Umbilical cord (tissue), 1 donor: ENCODE measurements at regions not wholly inside any gene's neighbourhood (a gene's known extent, or its start where the extent isn't known, plus 50 kb on each side); places are given as distances from the start of the nearest gene placed in this dataset.

Experiments
- DNase-seq: peaks from one replicate; pipeline ENCODE4 v3.0.0-alpha.2; 2015; ENCODE audit warnings: low spot score

DNA sequence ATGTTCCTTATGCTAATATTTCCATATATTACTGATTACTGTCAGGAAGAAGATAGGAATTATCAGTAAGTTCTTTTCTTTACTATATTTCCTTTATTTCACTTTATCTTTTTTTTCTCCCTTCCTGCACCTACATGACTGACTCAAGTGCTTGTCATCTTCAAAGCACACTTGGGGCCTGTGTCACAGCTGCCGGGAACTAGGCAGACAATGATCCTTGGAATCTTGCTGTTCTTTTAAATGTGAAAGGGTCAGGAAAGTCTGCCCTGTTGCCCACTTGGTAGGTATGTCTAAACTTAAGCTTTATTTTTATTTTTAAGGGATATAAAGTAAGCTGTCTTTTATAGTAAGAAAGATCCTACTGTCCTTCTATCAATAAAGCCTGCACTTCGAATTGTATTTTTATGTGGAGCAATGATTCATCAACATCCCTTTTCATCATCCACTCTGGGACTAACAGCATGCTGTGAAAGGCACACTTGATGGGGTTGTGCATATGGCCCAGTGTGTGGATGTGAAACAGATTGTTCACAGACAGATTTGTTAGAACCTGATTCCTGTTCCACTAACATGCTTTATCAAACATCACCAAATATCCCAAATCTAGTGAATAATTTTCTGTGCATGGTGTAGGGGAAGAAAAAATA, 556.9 kb downstream of the DNAJB9 start:
- DNase-seq = no peak

- no peak for DNase-seq
Measured at GRCh38 chr7:109127145-109127544, 557.5 kb downstream of the DNAJB9 start.

GRCh38 chr7:109131141-109131540, 561.5 kb downstream of the DNAJB9 start:
- no peak for DNase-seq

GRCh38 chr7:109136893-109137292, 567.2 kb downstream of the DNAJB9 start:
- DNase-seq = no peak

DNA sequence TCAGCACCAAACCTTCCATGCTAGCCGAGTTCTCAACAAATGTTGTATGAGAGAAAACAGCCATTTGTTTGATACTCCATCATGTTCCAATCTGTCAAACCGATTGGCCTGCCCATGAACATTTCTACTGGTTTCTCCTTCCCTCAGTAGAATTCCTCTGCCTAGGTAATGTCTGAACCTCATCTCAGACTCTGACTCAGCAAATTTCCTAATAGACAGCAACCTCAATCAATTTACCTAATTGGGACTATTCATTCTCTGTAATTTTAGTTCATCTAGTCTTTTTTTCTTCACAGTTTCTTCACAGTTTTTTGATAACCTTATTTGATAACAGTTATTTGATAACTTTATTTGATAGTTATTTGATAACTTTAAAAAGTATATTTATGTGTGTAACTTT, 585.1 kb downstream of the DNAJB9 start:
- no peak for DNase-seq

DNA sequence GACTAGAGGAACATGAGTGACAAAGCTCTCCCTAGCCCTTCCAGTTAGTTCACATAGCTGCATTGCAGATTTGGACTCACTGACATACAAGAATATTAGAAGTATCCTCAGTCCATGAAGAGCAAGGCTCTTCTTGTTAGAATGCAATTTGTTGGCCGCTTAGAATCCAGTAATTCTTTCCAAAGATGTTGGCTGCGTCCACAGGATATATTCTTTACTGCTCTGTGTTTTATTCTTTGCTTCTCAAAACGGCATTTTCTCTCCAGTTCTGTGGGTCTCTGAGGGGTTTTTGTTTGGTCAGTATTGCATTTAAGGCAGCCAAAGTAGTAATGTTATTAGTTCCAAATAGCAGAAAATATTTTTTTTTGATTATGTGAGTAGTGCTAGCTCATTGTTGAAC, 588.6 kb downstream of the DNAJB9 start:
- DNase-seq = no peak

DNA sequence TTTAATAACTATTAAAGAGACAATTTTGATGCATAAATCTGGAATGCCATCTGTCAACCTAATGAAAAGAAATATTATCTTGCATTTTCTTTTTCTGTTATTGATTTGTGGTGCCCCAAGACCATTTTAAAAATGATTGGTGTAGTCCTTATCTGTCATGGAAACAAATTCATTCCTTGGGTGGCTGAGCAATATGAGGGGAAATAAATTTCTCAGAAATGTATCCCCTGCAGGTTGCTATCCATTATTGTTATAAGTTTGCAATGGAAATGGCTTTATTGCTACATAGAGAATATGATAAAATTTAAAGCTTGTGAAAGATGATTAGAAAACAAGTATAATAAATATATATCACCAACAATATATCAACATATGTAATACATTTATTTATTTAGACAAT, 607.0 kb downstream of the DNAJB9 start:
- DNase-seq = no peak

- no peak for DNase-seq
Measured at GRCh38 chr7:109178342-109178741, 608.7 kb downstream of the DNAJB9 start.

DNA sequence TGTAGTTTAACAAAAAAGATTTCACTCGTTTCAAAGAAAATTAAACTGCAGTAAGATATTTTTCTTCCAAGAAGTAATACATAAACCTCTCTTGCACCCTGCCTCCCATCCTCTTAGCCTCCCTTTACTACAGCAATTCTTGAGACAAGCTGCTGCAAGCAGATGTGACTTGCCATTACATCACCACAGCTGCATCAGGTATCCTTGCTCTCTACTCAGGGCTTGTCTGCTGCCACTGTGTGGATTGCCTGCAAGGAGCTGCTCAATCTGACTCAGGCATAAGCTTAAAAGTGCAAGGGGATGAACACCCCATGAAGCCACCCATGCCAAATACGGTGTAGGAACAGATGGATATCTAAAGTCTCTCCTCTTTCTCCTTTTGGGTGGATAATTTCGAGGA, 609.9 kb downstream of the DNAJB9 start:
- no peak for DNase-seq

DNA sequence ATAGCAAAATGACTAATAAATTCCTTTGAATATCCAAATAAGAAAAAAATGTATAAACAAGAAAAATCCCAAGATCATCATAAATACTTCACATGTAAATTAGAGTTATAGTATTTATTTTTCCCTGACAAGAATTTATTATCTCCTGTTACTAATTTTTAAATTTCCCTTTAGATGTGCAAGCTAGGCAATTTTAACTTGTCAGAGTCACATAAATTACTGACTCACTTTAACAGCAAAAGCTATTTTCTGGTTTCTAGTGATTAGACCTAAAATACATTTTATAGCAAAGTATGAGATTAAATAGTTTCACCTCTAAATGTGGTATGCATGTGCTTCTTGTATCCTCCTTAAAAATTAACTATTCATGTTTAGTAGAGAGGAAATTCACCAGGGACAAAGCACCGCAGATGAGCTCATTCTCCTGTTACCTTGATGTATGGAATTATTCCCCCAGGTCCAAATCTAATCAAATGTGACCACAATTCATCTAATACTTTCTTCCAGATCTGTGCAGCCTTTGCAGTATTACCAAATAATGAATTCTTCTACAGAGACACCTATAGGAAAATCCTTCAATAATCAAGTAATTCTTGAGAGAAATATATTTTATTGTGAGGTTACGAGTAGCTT, 621.2 kb downstream of the DNAJB9 start:
- no peak for DNase-seq

DNA sequence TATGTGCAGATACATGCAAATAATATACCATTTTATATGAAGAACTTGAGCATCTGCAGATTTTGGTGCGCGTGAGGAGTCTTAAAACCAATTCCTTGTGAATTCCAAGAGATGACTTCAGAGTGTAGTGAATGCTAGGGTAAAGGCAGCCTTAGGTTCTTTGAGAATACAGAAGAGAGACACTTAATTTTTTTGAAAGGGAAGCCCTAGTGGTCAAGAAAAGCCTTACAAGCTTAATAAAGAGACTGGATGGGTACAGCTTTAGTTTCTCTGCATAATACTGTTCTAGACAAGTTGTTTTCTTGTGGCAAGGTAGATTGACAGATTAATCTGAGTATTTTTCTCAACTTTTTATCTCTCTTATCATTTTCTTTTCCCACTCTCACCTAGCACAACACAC, 636.5 kb downstream of the DNAJB9 start:
- DNase-seq = no peak

GRCh38 chr7:109213081-109213480, 643.4 kb downstream of the DNAJB9 start:
- DNase-seq = no peak

DNA sequence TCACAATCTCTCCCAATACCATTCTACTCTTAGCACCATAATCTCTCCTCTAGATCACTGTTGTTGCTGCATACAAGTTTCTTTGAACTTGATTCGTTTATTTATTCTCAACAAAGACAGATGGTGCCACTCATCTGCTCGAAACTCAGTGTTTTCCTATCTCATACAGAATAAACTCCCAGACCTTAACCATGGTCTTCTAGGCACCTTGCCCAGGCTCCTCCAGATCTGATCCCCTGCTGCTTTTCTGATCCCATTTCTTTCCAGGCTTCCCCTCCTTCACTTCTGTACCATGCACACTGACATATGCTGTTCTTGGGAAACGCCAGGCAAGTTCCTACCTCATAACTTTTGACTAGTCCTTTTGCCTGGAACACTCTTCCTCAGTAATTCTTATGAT, 645.7 kb downstream of the DNAJB9 start:
- no peak for DNase-seq

DNA sequence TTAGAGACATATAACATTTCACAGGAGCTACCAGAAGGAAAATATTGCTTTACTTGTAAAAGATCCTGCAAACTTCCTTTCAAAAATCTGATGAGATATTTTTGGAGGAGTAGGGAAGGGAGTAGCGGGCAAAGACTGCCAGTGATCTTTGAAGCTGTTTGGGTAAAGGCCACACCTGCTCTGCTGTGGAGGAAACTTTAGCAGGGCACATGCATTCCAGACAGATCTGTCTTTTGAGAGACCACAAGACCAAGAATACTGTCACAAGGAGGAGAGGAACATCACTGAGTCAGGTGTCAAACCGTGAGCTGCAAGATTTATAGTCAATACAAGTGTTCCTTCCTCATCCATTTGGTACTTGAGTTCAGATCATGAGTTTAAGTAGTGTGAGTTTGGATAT, 654.4 kb downstream of the DNAJB9 start:
- DNase-seq = no peak

- DNase-seq = no peak
Measured at GRCh38 chr7:109226699-109227098, 657.0 kb downstream of the DNAJB9 start.

GRCh38 chr7:109235316-109235715, 665.6 kb downstream of the DNAJB9 start:
- DNase-seq = no peak

GRCh38 chr7:109246330-109247077, 676.8 kb downstream of the DNAJB9 start:
- peak; percentile 18 for DNase-seq

DNA sequence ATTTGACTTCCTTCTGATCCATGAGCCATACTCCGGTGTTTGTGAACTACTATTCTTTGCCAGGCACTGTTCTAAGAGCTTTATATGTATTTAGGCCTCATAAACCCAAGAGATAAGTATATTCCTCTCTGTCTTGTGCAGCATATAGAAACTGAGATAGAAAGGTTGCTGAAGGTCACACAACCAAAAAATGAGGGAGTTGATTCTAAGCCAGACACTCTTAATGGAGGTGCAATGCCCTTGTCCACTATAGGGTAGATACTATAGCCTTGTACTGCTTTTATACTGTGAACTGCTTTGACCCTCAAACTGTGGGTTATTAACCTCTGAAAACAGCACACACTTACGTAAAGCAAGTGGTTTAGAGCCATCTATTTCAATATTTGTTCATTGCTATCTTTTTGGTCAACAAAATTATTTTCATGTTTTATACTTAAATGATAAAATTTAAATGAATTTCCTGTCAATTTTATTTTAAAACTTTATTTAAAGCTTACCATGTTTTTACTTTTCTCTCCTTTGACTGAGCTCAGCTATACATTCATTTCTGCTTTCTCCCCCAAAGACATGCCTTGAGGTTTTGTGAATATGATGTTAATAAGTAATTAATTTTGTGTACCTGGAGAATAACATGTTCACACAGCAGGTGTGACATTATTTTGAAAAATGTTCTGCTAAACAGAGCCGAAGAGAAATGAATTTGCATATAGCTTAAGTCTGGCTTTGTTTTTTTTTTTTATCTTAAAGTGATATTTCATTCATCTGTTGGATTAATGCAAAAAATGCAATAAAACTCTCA, 687.3 kb downstream of the DNAJB9 start:
- DNase-seq = no peak

GRCh38 chr7:109259151-109259550, 689.5 kb downstream of the DNAJB9 start:
- DNase-seq = no peak

- no peak for DNase-seq
Measured at GRCh38 chr7:109261781-109262180, 692.1 kb downstream of the DNAJB9 start.

DNA sequence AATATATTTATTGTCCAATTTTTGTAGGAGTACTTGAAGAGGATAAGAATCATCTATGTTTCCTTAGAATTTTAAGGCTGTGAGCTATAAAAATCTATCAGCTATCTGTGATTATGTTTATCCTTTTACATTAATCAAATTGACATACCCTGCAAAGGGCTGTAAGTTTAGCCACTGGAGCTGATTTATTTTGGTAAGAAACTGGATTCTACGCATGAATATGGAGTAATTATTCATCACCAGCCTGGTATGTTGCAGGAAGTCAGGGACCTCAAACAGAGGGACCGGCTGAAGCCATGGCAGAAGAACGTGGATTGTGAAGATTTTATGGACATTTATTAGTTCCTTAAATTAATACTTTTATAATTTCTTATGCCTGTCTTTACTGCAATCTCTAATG, 696.9 kb downstream of the DNAJB9 start:
- DNase-seq = no peak

- no peak for DNase-seq
Measured at GRCh38 chr7:109276348-109276747, 706.7 kb downstream of the DNAJB9 start.
